GM21381 (cell line): ENCODE measurements at regions not wholly inside any gene's neighbourhood (a gene's known extent, or its start where the extent isn't known, plus 50 kb on each side); places are given as distances from the start of the nearest gene placed in this dataset.
"Not testable (repeated sequence)": the region's sequence is repeated elsewhere in the genome, so short reads cannot be mapped to it uniquely, and the experiment has no call there.

ENCODE experiments used
- ATAC-seq: cut with Tn5 transposase; IDR thresholded peaks from one replicate; pipeline ENCODE4 v1.9.1; 2021; ENCODE audit warnings: mild to moderate bottlenecking, moderate library complexity; ENCODE audit not compliant: unreplicated experiment

DNA sequence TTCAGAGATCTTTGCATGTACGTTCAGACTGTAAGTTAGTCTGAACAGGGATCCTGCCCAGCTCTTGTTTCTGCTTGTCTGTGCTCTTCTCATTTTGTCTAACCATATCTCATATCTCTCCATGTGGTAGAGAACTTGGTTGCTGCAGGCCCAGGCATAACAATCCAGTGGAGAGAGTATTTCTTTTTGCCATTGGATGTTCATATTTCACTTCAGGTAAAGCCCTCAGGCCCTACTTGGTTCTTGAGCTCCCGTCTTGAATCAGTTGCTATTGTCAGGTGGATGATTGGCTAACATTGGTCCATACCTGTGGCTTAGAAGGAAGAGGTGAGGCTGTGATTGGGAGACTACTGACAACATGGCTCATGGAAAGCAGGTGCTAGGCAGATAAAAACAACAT is 357.7 kb upstream of the FLRT2 start:
- ATAC-seq, result no peak

GRCh38 chr14:85172889-85173477 is 357.0 kb upstream of the FLRT2 start:
- ATAC-seq, result no peak

DNA sequence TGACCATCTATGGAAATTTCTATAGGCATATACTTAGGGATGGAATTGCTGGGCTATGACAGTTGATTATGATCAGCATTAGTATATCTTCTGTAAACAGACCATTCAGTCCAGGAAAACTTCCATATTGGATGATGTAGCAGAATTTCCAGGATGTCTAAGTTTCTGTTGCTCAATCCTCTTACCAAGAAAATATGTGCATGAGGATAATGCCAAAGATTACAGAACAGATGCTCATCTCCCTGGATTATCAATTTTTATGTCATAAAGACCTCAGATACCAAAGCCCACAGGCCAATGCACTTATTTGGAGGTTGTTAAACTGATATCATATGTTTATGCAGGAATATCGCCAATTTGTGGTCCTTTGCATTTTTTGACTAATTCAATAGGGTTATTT is 354.4 kb upstream of the FLRT2 start:
- ATAC-seq, result no peak

- ATAC-seq, result no peak
Observed at GRCh38 chr14:85178864-85179263, 351.1 kb upstream of the FLRT2 start.

- no peak for ATAC-seq
Observed at GRCh38 chr14:85180876-85181275, 349.1 kb upstream of the FLRT2 start.

DNA sequence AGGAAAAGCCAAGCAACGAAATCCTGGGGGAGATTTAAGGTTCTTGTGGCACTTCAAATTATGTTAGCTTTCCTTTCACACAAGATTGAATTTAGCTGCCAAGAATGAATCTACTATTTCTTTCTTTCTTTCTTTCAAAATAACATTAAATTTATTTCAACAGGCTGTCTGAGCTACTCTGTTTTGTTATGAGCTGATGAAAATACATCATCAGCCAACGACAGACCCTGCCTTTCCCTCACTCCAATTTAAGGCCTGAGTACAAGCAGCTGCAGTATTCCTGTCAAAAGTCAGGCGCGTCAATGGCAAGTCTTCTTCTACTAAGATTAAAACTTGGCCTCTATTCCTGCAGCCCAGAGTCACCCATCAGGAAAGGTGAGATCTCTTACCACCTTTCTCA is 347.7 kb upstream of the FLRT2 start:
- no peak for ATAC-seq

DNA sequence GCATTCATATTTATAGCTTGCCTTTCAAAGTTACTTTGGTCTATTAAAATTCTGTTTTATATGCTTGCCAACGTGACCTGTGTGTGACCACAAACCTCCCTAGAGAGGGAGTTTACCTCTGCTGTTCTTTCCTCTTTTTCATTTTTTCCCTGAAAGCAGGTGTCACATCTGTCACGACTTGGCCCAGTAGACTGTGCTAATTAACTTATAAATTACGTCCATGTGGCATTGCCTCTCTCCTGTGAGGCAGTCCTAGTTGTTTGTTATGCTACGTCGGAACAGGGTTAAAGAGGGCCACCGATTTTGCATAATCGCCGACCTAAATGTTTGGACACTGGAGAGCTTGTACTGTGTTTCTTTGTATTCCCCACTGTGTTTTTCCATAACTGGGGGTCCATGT is 343.9 kb upstream of the FLRT2 start:
- no peak for ATAC-seq

GRCh38 chr14:85187521-85187920 is 342.4 kb upstream of the FLRT2 start:
- ATAC-seq, result no peak

GRCh38 chr14:85188836-85189235 is 341.1 kb upstream of the FLRT2 start:
- ATAC-seq, result no peak

DNA sequence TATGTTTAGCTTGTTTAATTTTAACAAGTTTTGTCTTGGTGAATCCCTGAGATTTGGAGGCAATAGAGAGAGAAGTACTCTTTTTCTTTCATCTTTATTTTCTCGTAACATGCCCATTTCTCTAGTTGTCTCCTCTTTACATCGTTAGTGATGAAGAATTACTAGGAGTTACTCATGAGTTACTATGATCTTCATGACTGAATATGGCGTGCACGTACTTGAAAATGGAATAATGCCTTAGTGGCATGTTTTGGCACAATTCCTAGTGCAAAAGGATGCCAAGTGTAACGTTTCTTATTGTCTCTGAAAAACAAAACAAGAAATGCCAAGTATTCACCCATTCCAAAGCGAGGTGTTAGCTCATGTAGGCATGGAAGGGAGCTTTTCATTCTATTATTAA is 340.7 kb upstream of the FLRT2 start:
- ATAC-seq, result not testable (repeated sequence)

- no peak for ATAC-seq
Observed at GRCh38 chr14:85190251-85190650, 339.7 kb upstream of the FLRT2 start.

DNA sequence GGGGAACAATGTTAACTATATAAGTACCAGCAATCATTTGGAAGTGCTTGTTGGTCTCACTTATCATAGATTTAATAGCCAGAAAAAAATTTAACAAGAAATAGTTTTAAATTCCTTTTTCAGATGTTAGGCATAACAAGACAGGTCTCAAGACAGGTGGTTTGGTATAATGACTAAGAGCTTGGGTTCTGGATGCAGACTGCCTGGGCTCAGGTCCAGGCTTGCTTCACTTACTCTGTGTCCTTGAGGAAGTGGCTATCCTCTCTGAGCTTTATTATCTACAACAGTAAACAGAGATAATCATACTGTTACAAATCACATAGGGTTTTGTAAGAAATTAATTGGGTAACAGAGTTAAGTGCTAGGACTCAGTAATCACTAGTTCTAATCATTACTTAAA is 338.0 kb upstream of the FLRT2 start:
- no peak for ATAC-seq

DNA sequence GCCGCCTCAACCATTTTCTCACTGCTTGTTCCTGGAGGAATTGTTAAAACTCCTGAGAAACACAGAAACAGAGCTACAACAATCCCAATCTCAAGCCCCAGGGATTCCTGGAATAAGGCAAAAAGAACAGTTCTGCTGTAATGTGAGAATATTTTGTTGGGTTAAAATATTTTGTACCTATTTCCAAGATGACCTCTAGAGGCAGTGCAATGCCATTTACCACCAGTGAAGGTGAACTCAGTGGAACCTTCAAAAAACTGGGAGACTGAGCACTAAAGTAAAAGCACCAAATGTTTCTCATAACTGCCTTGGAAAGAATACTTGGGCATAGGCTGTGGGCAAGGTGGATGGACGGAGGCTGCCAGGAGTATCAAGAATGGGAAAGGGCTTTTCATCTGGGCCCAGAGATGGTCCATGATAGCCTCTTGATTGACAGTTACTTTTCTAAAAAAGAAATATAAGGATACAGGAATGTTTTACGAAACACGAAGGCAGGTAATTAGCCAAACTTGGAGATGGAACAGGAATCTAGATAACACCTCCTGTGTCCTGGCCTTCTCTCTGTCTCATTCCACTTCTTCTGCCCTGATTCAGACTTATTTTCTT is 334.0 kb upstream of the FLRT2 start:
- ATAC-seq, result no peak

GRCh38 chr14:85198001-85198400 is 331.9 kb upstream of the FLRT2 start:
- ATAC-seq, result no peak

DNA sequence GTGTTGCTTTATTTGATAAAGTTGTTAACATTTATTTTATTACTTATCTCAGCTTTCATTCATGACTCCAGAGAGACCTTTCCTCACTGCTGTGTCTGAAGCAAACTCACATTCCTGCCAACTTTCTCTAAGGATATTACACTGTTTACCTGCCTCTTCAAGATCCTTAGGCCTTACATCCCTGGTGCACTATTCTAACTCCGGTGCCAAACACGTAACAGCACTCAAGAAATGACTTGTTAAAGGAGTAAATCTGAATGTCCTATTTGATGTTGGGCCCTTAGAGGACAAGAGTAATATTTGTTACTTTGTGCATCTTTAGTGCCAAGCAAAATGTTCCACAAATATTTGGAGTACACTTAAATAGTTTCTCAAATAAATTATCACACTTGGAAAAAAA is 324.1 kb upstream of the FLRT2 start:
- no peak for ATAC-seq

DNA sequence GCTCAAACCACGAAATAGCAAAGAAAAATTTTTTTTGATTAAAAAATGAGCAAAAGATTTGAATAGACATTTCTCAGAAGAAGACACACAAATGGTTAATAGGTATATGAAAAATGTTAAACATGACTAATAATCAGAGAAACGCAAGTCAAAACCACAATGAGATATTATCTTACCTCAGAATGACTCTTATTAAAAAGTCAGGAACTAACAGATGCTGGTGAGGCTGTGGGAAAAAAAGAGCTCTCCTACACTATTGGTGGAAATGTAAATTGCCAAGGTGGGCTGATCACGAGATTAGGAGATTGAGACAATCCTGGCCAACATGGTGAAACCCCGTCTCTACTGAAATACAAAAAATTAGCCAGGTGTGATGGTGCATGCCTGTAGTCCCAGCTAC is 315.5 kb upstream of the FLRT2 start:
- ATAC-seq, result no peak

- ATAC-seq, result no peak
Observed at GRCh38 chr14:85217412-85217811, 312.5 kb upstream of the FLRT2 start.

GRCh38 chr14:85218982-85219381 is 311.0 kb upstream of the FLRT2 start:
- ATAC-seq, result no peak

DNA sequence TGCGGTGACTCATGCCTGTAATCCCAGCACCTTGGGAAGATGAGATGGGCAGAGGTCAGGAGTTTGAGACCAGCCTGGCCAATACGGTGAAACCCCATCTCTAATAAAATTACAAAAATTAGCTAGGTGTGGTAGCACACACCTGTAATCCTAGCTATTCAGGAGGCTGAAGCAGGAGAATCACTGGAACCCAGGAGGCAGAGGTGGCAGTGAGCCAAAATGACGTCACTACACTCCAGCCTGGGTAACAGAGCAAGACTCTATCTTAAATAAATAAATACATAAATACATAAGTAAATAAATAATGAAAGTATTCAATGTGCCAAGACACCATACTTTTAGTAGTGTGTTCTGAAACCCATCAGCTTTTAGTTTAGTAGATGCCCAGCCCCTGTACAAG is 308.1 kb upstream of the FLRT2 start:
- no peak for ATAC-seq

DNA sequence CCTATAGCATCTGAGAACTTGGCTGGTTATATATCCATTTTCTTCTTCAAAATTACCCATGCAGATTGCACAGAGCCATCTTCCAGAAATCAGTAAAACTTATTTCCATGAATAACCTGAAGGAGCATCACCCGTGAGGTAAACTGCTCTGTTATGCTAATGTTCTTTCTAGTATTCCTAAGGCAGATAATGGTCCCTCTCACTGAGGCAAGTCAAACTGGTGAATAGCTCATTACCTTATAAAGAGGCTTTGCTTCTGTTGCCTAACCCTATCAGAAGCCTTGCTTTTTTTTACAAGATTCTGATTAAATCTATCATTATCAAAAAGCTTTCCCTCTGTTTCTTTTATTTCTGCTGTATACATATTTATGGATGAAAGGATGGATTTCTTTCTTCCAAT is 307.6 kb upstream of the FLRT2 start:
- no peak for ATAC-seq

- ATAC-seq, result no peak
Observed at GRCh38 chr14:85223667-85224066, 306.3 kb upstream of the FLRT2 start.

GRCh38 chr14:85224241-85224640 is 305.7 kb upstream of the FLRT2 start:
- no peak for ATAC-seq

DNA sequence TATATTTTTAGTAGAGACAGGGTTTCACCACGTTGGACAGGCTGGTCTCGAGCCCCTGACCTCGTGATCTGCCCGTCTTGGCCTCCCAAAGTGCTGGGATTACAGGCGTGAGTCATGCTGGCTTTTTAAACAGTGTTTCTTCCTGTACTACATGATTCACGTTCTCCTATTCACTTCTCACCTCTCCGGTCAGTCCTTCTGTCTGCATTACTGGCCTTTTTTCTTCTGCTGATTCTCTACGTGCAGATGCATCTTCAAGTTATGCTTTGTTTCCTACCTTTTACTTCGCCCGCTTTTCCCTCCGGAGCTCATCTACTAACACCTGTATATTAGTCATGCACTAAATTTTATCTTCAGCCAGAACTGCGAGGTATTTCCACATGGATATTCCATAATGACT is 296.2 kb upstream of the FLRT2 start:
- ATAC-seq, result no peak
